ENCODE measurements at regions not wholly inside any gene's neighbourhood (a gene's known extent, or its start where the extent isn't known, plus 50 kb on each side); places are given as distances from the start of the nearest gene placed in this dataset.

DNA sequence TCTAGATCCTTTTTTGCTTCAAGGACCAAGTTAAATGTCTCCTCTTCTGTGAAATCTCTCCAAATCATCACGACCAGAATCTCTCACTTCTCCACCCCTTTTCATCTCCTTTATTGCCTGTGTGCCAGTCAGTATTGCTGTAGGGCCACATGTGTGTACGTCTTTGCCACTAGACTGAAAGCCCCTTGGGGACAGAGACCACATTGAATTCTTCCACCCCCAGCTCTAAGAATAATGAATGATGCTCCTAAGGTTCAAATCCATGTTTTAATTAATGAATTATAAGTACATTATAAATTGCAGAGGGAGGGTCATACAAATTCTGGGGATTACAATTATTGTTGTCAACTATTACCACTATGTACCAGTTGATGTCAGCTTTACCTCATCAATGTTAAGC, 343.8 kb downstream of the USP25 start:
- H3K4me3 ChIP-seq (ENCODE audit: control insufficient read depth, low read depth, low read length), result peak overlapping the region; percentile 29
- DNase-seq (ENCODE audit: low read depth), result peak; percentile 41
- TF ChIP-seq, protein P1, sequence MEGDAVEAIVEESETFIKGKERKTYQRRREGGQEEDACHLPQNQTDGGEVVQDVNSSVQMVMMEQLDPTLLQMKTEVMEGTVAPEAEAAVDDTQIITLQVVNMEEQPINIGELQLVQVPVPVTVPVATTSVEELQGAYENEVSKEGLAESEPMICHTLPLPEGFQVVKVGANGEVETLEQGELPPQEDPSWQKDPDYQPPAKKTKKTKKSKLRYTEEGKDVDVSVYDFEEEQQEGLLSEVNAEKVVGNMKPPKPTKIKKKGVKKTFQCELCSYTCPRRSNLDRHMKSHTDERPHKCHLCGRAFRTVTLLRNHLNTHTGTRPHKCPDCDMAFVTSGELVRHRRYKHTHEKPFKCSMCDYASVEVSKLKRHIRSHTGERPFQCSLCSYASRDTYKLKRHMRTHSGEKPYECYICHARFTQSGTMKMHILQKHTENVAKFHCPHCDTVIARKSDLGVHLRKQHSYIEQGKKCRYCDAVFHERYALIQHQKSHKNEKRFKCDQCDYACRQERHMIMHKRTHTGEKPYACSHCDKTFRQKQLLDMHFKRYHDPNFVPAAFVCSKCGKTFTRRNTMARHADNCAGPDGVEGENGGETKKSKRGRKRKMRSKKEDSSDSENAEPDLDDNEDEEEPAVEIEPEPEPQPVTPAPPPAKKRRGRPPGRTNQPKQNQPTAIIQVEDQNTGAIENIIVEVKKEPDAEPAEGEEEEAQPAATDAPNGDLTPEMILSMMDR (conservative IDR thresholded peaks at IDR 0.05; ENCODE audit: control insufficient read depth, insufficient read depth, low read depth, low read length), result no peak

DNA sequence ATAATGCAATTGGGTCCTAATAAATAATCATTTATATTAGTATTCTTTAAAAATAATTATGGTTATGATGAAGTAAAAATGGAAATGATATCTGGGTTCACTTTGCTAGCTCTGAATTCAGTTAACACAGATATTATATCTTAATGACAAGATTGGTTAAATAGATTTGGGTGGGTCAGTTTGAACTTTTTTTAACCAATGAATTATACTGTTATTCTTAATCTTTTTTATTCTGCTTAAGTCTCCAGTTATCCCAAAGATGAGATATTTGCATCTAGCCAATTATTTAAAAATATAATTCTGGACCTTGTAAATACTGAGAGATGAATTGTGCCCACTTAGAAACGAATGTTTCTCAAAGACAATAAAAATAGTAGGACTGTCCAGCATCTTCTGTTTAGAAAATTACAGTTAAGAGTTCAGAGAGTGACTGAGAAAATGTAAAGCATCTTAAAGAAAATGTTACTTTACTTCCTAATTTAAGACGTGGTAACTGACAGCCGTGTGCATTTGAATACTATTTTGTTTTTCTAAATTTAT, 345.2 kb downstream of the USP25 start:
- DNase-seq (ENCODE audit: low read depth), result no peak
- no peak overlapping the region for H3K4me3 ChIP-seq (ENCODE audit: control insufficient read depth, low read depth, low read length)
- TF ChIP-seq, protein P1 (conservative IDR thresholded peaks at IDR 0.05; ENCODE audit: control insufficient read depth, insufficient read depth, low read depth, low read length), result no peak

DNA sequence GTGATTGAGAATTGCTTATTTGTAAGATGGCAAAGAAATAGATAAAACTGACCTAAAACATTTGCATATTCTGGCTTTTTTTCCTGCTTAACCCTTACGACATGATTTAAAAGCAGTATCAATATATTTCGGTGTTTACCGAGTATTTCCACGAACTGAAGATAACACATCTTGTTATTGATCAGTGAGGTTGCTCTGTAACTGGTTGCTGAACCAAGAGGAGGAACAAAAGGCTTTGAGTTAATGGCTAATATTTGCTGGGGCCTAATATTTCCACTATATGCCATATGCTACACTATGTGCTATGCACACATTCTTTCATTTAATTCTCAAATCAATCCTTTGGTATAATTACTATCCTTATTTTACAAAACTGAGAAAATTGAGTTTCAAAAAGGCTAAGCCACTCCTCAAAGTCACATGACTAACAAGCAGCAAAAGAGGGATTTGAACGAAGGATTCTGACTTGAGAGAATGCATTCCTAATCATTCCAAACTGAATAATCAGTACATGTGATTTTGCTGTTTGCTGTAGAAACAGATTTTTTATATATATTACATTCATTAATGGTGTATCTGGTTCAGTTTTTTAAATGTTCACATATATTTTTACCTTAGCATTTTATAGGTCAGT, 346.0 kb downstream of the USP25 start:
- H3K4me3 ChIP-seq (ENCODE audit: control insufficient read depth, low read depth, low read length), result no peak overlapping the region
- TF ChIP-seq, protein P1 (conservative IDR thresholded peaks at IDR 0.05; ENCODE audit: control insufficient read depth, insufficient read depth, low read depth, low read length), result no peak
- DNase-seq (ENCODE audit: low read depth), result peak; percentile 15

DNA sequence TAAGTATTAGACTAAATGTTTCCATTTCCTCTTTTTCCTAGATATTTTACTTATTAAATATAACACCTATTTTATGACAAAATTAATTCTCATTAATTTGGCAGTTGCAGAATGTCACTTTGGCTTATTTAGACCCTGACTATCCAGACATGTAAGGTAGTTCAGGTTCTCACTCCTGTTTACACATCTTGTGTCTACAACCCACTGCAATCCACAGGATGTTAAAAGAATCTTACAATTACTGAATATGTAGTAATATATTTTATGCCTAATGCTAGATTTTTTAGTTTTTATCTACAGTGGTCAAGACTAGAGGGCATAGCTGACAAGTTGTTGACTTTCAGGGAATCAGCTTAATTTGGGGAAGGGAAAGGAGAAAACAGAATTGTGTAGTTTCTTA, 346.7 kb downstream of the USP25 start:
- TF ChIP-seq, protein P1 (conservative IDR thresholded peaks at IDR 0.05; ENCODE audit: control insufficient read depth, insufficient read depth, low read depth, low read length), result no peak
- H3K4me3 ChIP-seq (ENCODE audit: control insufficient read depth, low read depth, low read length), result no peak overlapping the region
- DNase-seq (ENCODE audit: low read depth), result no peak

DNA sequence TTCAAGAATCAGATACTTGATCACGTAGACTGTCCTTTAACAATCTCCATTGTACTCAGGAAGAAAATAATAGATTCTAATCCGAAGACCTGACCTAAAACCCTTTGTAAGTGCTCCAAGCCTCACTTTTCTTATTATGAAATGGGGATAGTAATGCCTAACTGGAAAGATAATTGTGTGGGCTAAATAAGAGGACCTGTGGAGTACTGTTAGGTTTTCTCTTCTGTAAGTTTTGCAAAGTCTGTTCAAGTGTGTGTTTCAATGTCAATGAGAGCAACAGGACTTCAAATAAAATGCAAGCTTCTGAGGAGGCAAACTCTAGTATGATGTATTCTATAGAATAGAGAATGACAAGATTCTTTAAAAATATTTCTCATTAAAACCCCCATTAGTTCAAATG, 348.6 kb downstream of the USP25 start:
- DNase-seq (ENCODE audit: low read depth), result no peak
- H3K4me3 ChIP-seq (ENCODE audit: control insufficient read depth, low read depth, low read length), result no peak overlapping the region
- TF ChIP-seq, protein P1 (conservative IDR thresholded peaks at IDR 0.05; ENCODE audit: control insufficient read depth, insufficient read depth, low read depth, low read length), result no peak

DNA sequence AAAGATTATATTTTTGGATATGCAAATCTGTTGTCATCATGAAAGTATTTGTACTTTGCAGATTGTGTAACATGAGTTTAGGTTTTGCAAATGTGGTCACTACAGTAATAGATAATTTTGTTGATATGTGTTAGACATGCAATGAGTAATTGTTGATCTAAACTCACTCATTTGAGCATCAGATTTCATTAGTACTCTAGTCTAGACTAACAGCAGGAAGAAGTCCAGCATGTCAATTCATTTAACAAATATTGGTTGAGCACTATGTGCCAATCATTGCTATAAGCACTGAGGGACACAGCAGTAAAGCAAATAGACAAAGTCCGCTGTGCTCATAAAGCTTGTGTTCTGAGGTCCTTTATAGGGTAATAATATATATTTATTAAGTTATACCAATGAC, 350.0 kb downstream of the USP25 start:
- TF ChIP-seq, protein P1 (conservative IDR thresholded peaks at IDR 0.05; ENCODE audit: control insufficient read depth, insufficient read depth, low read depth, low read length), result no peak
- DNase-seq (ENCODE audit: low read depth), result peak; percentile 83
- H3K4me3 ChIP-seq (ENCODE audit: control insufficient read depth, low read depth, low read length), result no peak overlapping the region

Measured in fibroblast of mammary gland (primary cell).